ENCODE measurements at regions not wholly inside any gene's neighbourhood (a gene's known extent, or its start where the extent isn't known, plus 50 kb on each side); places are given as distances from the start of the nearest gene placed in this dataset.

- H3K27ac ChIP-seq (ENCODE audit: extremely low read length, insufficient read depth, low read length) = no peak overlapping the region
- FAIRE-seq (no peak), DNase-seq (ENCODE audit: low spot score) (no peak), ATAC-seq (no peak)
- no peaks in the 10 kb centered on the region for H3K27me3 ChIP-seq (ENCODE audit: control insufficient read depth in 1 of 2, insufficient read depth in 2 of 2, low read length in 2 of 2)
- intact Hi-C loops (cut with micrococcal nuclease; ENCODE audit: unreplicated experiment) (no loop called here), in situ Hi-C loops (cut with HindIII; ENCODE audit: extremely low pct_ligation_motif_present, low pct_unique_long_range_greater_than_20kb) (no loop called here)
- 0% methylated on average over 1 of the region's 1 CpG for WGBS (ENCODE audit: low lambda C conversion rate)
- no peak overlapping the region for H3K4me2 ChIP-seq (ENCODE audit: low read depth, low read length)
- ChIA-PET POLR2A (no interaction called here), CTCF (ENCODE audit: low intra/inter-chr PET ratio, low total read pairs) (no interaction called here)
- no peak for TF ChIP-seq HNF4G (IDR thresholded peaks at IDR 0.05; ENCODE audit: borderline replicate concordance, low read depth, low read length)
- no peak for TF ChIP-seq HNF4G (CRISPR knock-in tag; IDR thresholded peaks at IDR 0.05; ENCODE audit: borderline replicate concordance, low read depth)
- TF ChIP-seq RAD21 (CRISPR knock-in tag; IDR thresholded peaks at IDR 0.05) = no peak
- no peak for TF ChIP-seq GATA4 (IDR thresholded peaks at IDR 0.05; ENCODE audit: borderline replicate concordance, low read depth)
- no peak for TF ChIP-seq ZNF550 (CRISPR knock-in tag; IDR thresholded peaks at IDR 0.05; ENCODE audit: borderline replicate concordance)
- no peak for TF ChIP-seq HDAC2 (CRISPR knock-in tag; IDR thresholded peaks at IDR 0.05)
- no peak for TF ChIP-seq CHCHD3 (CRISPR knock-in tag; IDR thresholded peaks at IDR 0.05)
- TF ChIP-seq ZNF646 (CRISPR knock-in tag; IDR thresholded peaks at IDR 0.05) = no peak
- no peak for TF ChIP-seq ZNF616 (CRISPR knock-in tag; IDR thresholded peaks at IDR 0.05; ENCODE audit: low read depth)
- TF ChIP-seq ZNF790 (CRISPR knock-in tag; IDR thresholded peaks at IDR 0.05; ENCODE audit: borderline replicate concordance) = no peak
- H4K20me1 ChIP-seq (ENCODE audit: insufficient read depth, low read length) = no peaks in the 10 kb centered on the region
- no peak overlapping the region for H3K9ac ChIP-seq (ENCODE audit: insufficient read depth, low read depth, low read length)
- H3K9me3 ChIP-seq (ENCODE audit: low read length) = no peaks in the 10 kb centered on the region
- H3K36me3 ChIP-seq (replicated peaks in 1 of 2; ENCODE audit: control insufficient read depth in 1 of 2, insufficient read depth in 2 of 2, low read length in 2 of 2) = no peaks in the 10 kb centered on the region
- no peaks in the 10 kb centered on the region for H3K4me1 ChIP-seq (ENCODE audit: insufficient read depth, low read length)
- H3K4me3 ChIP-seq (replicated peaks in 1 of 3; ENCODE audit: insufficient read depth in 1 of 3, low read depth in 2 of 3, low read length in 3 of 3) = no peak overlapping the region
- no TSS peak for BruUV-seq (replicated peaks)
- H2AFZ ChIP-seq (ENCODE audit: low read length) = no peak overlapping the region
- H3K79me2 ChIP-seq (ENCODE audit: insufficient read depth, low read length) = no peaks in the 10 kb centered on the region
Observed at GRCh38 chr7:124689931-124690330, 75.7 kb downstream of the GPR37 start.
